ENCODE measurements at regions not wholly inside any gene's neighbourhood (a gene's known extent, or its start where the extent isn't known, plus 50 kb on each side); places are given as distances from the start of the nearest gene placed in this dataset.
A peak's percentile ranks its signal among the peaks of the same experiment; 100 is the strongest.

GRCh38 chr10:31707093-31708039, 221.3 kb downstream of the ARHGAP12 start:
- Mint-ChIP-seq H3K36me3 (ENCODE audit: insufficient read depth in 2 of 2) (peaks cover 7 to 23% of the 10 kb centered on the region in 2 donors), H3K4me3 (peak overlapping the region; percentile 66 to 68), H3K27me3 (ENCODE audit: low read depth) (no peaks in the 10 kb centered on the region), H3K9me3 (peaks cover 6 to 7% of the 10 kb centered on the region in 2 donors), H3K27ac (peak overlapping the region; percentile 90), H3K4me1 (ENCODE audit: low read depth) (peaks cover 26% of the 10 kb centered on the region)
- peak; percentile 92 to 94 for ATAC-seq (replicated peaks in 1 of 2)
- peak; percentile 62 for DNase-seq

DNA sequence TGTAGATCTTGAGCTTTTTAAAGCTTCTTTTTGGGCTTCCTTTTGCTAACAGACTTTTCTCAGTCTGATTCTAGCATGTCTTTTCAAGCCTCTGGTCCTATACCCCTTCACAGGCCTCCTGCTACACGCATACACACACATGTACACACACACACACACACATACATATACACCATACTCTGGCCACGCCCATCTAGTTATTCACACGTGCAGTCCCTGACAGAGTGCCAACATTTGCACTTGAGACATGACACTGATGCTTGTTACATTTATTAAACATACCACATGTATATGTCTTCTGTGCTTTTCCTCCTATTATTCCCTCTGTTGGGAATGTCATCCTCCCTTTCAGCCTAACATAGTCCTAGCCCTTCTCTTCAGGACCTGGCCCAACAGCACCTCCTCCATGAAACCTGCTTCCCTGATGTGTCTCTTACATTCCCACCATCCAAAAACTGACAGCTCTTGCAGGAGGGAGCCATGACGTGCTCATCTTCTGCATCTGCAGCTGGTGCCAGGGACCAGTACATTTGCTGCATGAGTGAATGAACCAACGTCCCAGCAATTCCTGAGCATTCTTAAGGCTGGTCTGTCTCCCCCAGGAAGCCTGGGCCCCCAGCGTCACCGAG, 222.1 kb downstream of the ARHGAP12 start:
- Mint-ChIP-seq H3K27ac (no peak overlapping the region), H3K4me3 (peak overlapping the region in 1 of 2 donors; percentile 68), H3K36me3 (ENCODE audit: insufficient read depth in 2 of 2) (peaks cover 5 to 21% of the 10 kb centered on the region in 2 donors), H3K9me3 (peaks cover 2 to 4% of the 10 kb centered on the region in 2 donors), H3K4me1 (ENCODE audit: low read depth) (peaks cover 32% of the 10 kb centered on the region), H3K27me3 (ENCODE audit: low read depth) (no peaks in the 10 kb centered on the region)
- ATAC-seq (replicated peaks in 1 of 2) (no peak), DNase-seq (no peak)

DNA sequence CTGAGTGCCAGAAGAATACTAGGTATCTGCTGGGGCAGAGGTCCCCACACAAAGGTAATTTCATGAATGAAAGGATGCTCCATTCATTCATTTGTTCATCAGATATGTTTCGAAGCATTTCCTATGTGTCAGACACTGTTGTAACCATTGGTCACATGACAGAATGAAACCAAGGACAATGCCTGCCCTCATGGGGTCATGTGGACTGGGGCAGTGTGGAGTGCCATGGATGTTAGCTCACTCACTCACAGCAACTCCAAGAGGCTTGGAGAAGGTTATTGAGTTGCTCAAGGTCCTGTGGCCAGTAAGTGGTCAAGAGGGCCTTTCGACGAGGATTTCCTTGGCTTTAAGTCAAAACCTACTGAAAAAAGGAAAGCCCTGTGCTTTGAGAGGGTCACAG, 223.5 kb downstream of the ARHGAP12 start:
- Mint-ChIP-seq H3K4me3 (no peak overlapping the region), H3K36me3 (ENCODE audit: insufficient read depth in 2 of 2) (peaks cover 5 to 18% of the 10 kb centered on the region in 2 donors), H3K27ac (no peak overlapping the region), H3K9me3 (peaks cover 2 to 3% of the 10 kb centered on the region in 2 donors), H3K27me3 (ENCODE audit: low read depth) (no peaks in the 10 kb centered on the region), H3K4me1 (ENCODE audit: low read depth) (peaks cover 36% of the 10 kb centered on the region)
- DNase-seq: no peak
- ATAC-seq (replicated peaks in 1 of 2): no peak

GRCh38 chr10:31704195-31704594, 224.4 kb downstream of the ARHGAP12 start:
- no peak for DNase-seq
- Mint-ChIP-seq H3K27me3 (ENCODE audit: low read depth) (peaks cover 4% of the 10 kb centered on the region), H3K9me3 (peaks cover 0 to 1% of the 10 kb centered on the region in 2 donors), H3K4me1 (ENCODE audit: low read depth) (peaks cover 37% of the 10 kb centered on the region), H3K27ac (no peak overlapping the region), H3K36me3 (ENCODE audit: insufficient read depth in 2 of 2) (peaks cover 5 to 14% of the 10 kb centered on the region in 2 donors), H3K4me3 (no peak overlapping the region)
- ATAC-seq (replicated peaks in 1 of 2): no peak

- Mint-ChIP-seq H3K9me3 (peaks cover 0 to 1% of the 10 kb centered on the region in 2 donors), H3K27ac (no peak overlapping the region), H3K4me1 (ENCODE audit: low read depth) (peaks cover 31% of the 10 kb centered on the region), H3K36me3 (ENCODE audit: insufficient read depth in 2 of 2) (peaks cover 3 to 12% of the 10 kb centered on the region in 2 donors), H3K27me3 (ENCODE audit: low read depth) (peaks cover 5% of the 10 kb centered on the region), H3K4me3 (no peak overlapping the region)
- ATAC-seq (replicated peaks in 1 of 2): no peak
- DNase-seq: no peak
Measured at GRCh38 chr10:31702954-31703353, 225.7 kb downstream of the ARHGAP12 start.

DNA sequence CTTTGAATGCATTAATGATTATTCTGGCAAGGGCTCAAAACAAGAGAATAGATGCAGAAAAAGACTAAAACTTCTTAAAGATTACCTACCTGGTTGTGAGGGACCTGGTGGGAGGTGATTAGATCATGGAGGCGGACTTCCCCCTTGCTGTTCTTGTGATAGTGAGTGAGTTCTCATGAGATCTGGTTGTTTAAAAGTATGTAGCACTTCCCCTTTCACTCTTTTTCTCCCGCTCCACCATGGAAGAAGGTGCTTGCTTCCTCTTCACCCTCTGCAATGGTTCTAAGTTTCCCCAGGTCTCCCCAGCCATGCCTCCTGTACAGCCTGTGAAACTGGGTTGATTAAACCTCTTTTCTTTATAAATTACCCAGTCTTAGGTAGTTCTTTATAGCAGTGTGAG, 226.6 kb downstream of the ARHGAP12 start:
- Mint-ChIP-seq H3K27ac (no peak overlapping the region), H3K4me3 (no peak overlapping the region), H3K36me3 (ENCODE audit: insufficient read depth in 2 of 2) (peaks cover 3 to 12% of the 10 kb centered on the region in 2 donors), H3K9me3 (peaks cover 0 to 1% of the 10 kb centered on the region in 2 donors), H3K27me3 (ENCODE audit: low read depth) (peaks cover 5% of the 10 kb centered on the region), H3K4me1 (ENCODE audit: low read depth) (peaks cover 21% of the 10 kb centered on the region)
- ATAC-seq (replicated peaks in 1 of 2) (no peak), DNase-seq (no peak)

- Mint-ChIP-seq H3K9me3 (peaks cover 0 to 1% of the 10 kb centered on the region in 2 donors), H3K36me3 (ENCODE audit: insufficient read depth in 2 of 2) (peaks cover 3 to 12% of the 10 kb centered on the region in 2 donors), H3K27me3 (ENCODE audit: low read depth) (peaks cover 5% of the 10 kb centered on the region), H3K4me3 (no peak overlapping the region), H3K27ac (no peak overlapping the region), H3K4me1 (ENCODE audit: low read depth) (peaks cover 17% of the 10 kb centered on the region)
- DNase-seq (no peak), ATAC-seq (replicated peaks in 1 of 2) (no peak)
Measured at GRCh38 chr10:31701546-31701945, 227.1 kb downstream of the ARHGAP12 start.

- no peak for DNase-seq
- H3K27me3 Mint-ChIP-seq (ENCODE audit: low read depth): peaks cover 5% of the 10 kb centered on the region
- ATAC-seq (replicated peaks in 1 of 2): no peak
- H3K27ac Mint-ChIP-seq: no peak overlapping the region
- peaks cover 14% of the 10 kb centered on the region for H3K4me1 Mint-ChIP-seq (ENCODE audit: low read depth)
- no peak overlapping the region for H3K4me3 Mint-ChIP-seq
- no peaks in the 10 kb centered on the region for H3K9me3 Mint-ChIP-seq
- H3K36me3 Mint-ChIP-seq (ENCODE audit: insufficient read depth in 2 of 2): peaks cover 3 to 12% of the 10 kb centered on the region in 2 donors
Measured at GRCh38 chr10:31700181-31700611, 228.4 kb downstream of the ARHGAP12 start.

GRCh38 chr10:31698181-31698830, 230.3 kb downstream of the ARHGAP12 start:
- Mint-ChIP-seq H3K27me3 (ENCODE audit: low read depth) (peaks cover 5% of the 10 kb centered on the region), H3K4me1 (ENCODE audit: low read depth) (peaks cover 14% of the 10 kb centered on the region), H3K27ac (no peak overlapping the region), H3K36me3 (ENCODE audit: insufficient read depth in 2 of 2) (peaks cover 3 to 8% of the 10 kb centered on the region in 2 donors), H3K9me3 (no peaks in the 10 kb centered on the region), H3K4me3 (no peak overlapping the region)
- DNase-seq (no peak), ATAC-seq (replicated peaks in 1 of 2) (no peak)

DNA sequence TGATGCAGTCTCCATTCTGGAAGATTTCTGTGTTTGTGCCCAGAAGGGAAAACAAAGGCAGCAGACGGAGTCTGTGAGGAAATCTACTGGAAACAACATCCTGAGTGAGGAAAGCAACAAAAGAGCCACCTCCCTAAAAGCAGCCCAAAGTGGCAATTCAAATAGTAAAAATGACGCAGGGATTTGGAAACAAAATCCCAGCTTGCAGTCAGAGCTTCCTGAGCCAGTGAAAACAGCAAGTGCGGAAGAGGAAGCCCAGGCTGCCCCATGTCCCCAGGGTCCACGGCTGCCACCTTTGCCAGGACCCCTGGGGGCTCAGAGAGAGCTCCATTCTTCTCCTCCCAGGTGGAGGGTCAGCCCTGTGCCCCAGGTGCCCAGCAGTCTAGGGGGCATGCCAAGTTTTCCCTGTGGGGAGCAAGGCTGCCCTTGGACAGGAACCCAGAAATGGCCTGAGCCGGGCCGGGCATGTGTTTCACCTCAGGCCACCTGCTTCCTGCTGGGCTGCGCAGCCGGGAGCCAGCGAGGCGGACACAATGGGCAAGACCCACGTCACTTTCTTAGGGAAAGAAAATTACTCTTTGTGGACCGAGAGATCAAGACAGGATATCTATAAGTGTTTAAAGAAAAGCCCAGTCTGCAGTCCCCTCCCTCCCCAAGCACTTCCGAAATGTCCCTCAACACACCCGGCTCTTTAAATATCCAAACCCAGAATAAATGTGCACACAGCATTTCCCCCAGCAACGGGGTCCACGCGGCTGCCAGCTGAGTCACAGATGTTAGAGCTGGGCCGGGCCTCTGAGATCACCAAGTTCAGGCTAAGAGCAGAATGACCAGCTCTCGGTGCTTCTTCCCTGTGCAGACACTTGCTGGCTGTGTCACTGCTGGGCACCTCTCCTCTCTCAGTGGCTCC, 231.1 kb downstream of the ARHGAP12 start:
- Mint-ChIP-seq H3K4me1 (ENCODE audit: low read depth) (peaks cover 14% of the 10 kb centered on the region), H3K4me3 (no peak overlapping the region), H3K9me3 (no peaks in the 10 kb centered on the region), H3K27ac (no peak overlapping the region), H3K36me3 (ENCODE audit: insufficient read depth in 2 of 2) (peaks cover 3 to 5% of the 10 kb centered on the region in 2 donors), H3K27me3 (ENCODE audit: low read depth) (peaks cover 5% of the 10 kb centered on the region)
- ATAC-seq (replicated peaks in 1 of 2): no peak
- DNase-seq: no peak

DNA sequence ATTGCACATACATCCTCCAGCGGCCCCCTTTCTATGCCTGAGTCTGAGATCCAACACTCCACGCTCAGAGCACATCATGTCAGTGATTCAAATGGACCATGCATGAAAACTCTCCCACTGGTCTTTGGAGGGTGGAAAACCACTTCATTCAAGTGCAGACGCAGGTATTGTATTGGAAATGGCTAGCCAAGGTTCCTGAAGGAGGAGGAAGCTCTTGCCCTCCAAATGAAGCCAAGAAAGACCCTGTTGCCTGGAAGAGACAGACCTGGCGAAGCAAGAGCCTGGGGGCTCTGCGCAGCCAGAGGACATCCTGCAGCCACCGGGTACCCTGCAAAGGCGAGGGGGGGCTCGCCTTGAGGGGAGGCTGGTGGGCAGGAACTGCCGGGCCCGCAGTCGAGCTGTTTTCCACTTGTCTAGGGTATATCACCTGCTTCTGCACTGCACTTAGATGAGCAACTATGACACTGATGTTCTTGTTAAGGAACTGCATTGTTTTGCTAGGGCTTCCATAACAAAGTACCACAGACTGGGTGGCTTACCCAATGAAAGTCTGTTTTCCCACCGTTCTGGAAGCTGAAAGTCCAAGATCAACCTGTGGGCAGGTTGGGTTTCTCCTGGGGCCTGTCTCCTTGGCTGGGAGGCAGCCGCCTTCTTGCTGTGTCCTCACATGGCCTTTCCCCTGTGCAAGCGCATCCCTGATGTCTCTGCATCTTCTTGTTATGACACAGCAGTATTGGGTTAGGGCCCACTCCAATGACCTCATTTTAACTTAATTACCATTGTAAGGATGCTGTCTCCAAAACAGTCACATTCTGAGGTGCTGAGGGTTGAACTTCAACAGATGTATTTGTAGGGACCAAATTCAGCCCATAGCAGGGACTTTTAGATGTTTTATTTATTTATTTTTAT, 233.4 kb downstream of the ARHGAP12 start:
- Mint-ChIP-seq H3K9me3 (no peaks in the 10 kb centered on the region), H3K36me3 (ENCODE audit: insufficient read depth in 2 of 2) (no peaks in the 10 kb centered on the region), H3K4me1 (ENCODE audit: low read depth) (peaks cover 4% of the 10 kb centered on the region), H3K27me3 (ENCODE audit: low read depth) (peaks cover 5% of the 10 kb centered on the region), H3K27ac (no peak overlapping the region), H3K4me3 (no peak overlapping the region)
- ATAC-seq (replicated peaks in 1 of 2) (no peak), DNase-seq (no peak)
